ENCODE measurements at regions not wholly inside any gene's neighbourhood (a gene's known extent, or its start where the extent isn't known, plus 50 kb on each side); places are given as distances from the start of the nearest gene placed in this dataset.

GRCh38 chr2:2557475-2557874, 226.4 kb upstream of the MYT1L start:
- TF ChIP-seq EZH2 (IDR thresholded peaks at IDR 0.05) (no peak), EZH2phosphoT487 (IDR thresholded peaks at IDR 0.05) (no peak)
- TF ChIP-seq, protein P1, sequence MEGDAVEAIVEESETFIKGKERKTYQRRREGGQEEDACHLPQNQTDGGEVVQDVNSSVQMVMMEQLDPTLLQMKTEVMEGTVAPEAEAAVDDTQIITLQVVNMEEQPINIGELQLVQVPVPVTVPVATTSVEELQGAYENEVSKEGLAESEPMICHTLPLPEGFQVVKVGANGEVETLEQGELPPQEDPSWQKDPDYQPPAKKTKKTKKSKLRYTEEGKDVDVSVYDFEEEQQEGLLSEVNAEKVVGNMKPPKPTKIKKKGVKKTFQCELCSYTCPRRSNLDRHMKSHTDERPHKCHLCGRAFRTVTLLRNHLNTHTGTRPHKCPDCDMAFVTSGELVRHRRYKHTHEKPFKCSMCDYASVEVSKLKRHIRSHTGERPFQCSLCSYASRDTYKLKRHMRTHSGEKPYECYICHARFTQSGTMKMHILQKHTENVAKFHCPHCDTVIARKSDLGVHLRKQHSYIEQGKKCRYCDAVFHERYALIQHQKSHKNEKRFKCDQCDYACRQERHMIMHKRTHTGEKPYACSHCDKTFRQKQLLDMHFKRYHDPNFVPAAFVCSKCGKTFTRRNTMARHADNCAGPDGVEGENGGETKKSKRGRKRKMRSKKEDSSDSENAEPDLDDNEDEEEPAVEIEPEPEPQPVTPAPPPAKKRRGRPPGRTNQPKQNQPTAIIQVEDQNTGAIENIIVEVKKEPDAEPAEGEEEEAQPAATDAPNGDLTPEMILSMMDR (IDR thresholded peaks at IDR 0.05), result no peak
- peaks cover 11% of the 10 kb centered on the region for H3K9me3 Mint-ChIP-seq
- H3K4me3 Mint-ChIP-seq, result no peak overlapping the region
- H3K27ac Mint-ChIP-seq, result no peak overlapping the region
- no peaks in the 10 kb centered on the region for H3K36me3 Mint-ChIP-seq
- Histone ChIP-seq H3K4me3 (no peak overlapping the region), H3K27me3 (no peaks in the 10 kb centered on the region), H3K79me2 (ENCODE audit: low read depth) (no peaks in the 10 kb centered on the region), H3K9me3 (ENCODE audit: low read depth) (no peaks in the 10 kb centered on the region), H4K20me1 (ENCODE audit: low read depth) (no peaks in the 10 kb centered on the region), H2AFZ (replicated peaks) (no peak overlapping the region), H3K27ac (no peak overlapping the region), H3K36me3 (no peaks in the 10 kb centered on the region), H3K4me1 (no peaks in the 10 kb centered on the region), H3K4me2 (no peak overlapping the region), H3F3A (ENCODE audit: low read depth) (no peaks in the 10 kb centered on the region), H3K9ac (no peak overlapping the region)
- no peaks in the 10 kb centered on the region for H3K27me3 Mint-ChIP-seq (ENCODE audit: insufficient read depth, low read depth)
- no peak for DNase-seq (ENCODE audit: low spot score)
- no peaks in the 10 kb centered on the region for H3K4me1 Mint-ChIP-seq

DNA sequence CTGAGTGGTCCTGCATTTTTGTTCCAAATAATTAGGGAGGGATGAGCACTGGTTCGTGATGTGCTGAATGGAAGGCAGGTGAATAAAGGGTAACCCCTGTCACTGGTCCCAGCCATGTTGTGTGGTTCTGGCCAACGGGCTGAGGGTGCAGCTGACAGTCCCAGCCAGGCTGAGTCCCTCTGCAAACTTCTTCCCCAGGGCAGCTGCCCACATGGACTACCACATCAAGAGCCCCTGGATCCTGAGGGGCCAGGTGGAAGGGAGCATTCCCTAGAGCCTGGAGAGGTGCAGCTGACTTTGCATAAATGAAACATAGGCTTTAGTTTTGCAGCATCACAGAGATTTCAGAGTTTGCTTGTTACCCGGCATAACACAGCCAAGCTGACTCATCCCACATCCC, 219.8 kb upstream of the MYT1L start:
- Histone ChIP-seq H3K4me1 (no peaks in the 10 kb centered on the region), H3F3A (ENCODE audit: low read depth) (no peaks in the 10 kb centered on the region), H3K79me2 (ENCODE audit: low read depth) (no peaks in the 10 kb centered on the region), H3K4me2 (no peak overlapping the region), H3K9me3 (ENCODE audit: low read depth) (no peaks in the 10 kb centered on the region), H2AFZ (replicated peaks) (no peak overlapping the region), H3K4me3 (no peak overlapping the region), H3K27me3 (no peaks in the 10 kb centered on the region), H3K36me3 (no peaks in the 10 kb centered on the region), H3K9ac (no peak overlapping the region), H4K20me1 (ENCODE audit: low read depth) (no peaks in the 10 kb centered on the region), H3K27ac (no peak overlapping the region)
- Mint-ChIP-seq H3K27ac (no peak overlapping the region), H3K4me1 (peaks cover 11% of the 10 kb centered on the region), H3K4me3 (no peak overlapping the region), H3K36me3 (no peaks in the 10 kb centered on the region), H3K9me3 (peaks cover 11% of the 10 kb centered on the region), H3K27me3 (ENCODE audit: insufficient read depth, low read depth) (peaks cover 10% of the 10 kb centered on the region)
- no peak for DNase-seq (ENCODE audit: low spot score)
- no peak for TF ChIP-seq EZH2 (IDR thresholded peaks at IDR 0.05)
- TF ChIP-seq, protein P1 (IDR thresholded peaks at IDR 0.05), result no peak
- no peak for TF ChIP-seq EZH2phosphoT487 (IDR thresholded peaks at IDR 0.05)

- peaks cover 10% of the 10 kb centered on the region for H3K27me3 Mint-ChIP-seq (ENCODE audit: insufficient read depth, low read depth)
- Histone ChIP-seq H3K9ac (no peak overlapping the region), H3K4me1 (peaks cover 9% of the 10 kb centered on the region), H3K27me3 (no peaks in the 10 kb centered on the region), H3K79me2 (ENCODE audit: low read depth) (no peaks in the 10 kb centered on the region), H3K4me3 (no peak overlapping the region), H4K20me1 (ENCODE audit: low read depth) (no peaks in the 10 kb centered on the region), H3K4me2 (no peak overlapping the region), H3K9me3 (ENCODE audit: low read depth) (no peaks in the 10 kb centered on the region), H3K27ac (no peak overlapping the region), H2AFZ (replicated peaks) (no peak overlapping the region), H3K36me3 (no peaks in the 10 kb centered on the region), H3F3A (ENCODE audit: low read depth) (peaks cover 6% of the 10 kb centered on the region)
- TF ChIP-seq EZH2phosphoT487 (IDR thresholded peaks at IDR 0.05), result no peak
- no peak for TF ChIP-seq EZH2 (IDR thresholded peaks at IDR 0.05)
- TF ChIP-seq, protein P1 (IDR thresholded peaks at IDR 0.05), result no peak
- no peak overlapping the region for H3K27ac Mint-ChIP-seq
- no peak overlapping the region for H3K4me3 Mint-ChIP-seq
- H3K4me1 Mint-ChIP-seq, result peaks cover 30% of the 10 kb centered on the region
- DNase-seq (ENCODE audit: low spot score), result no peak
- peaks cover 2% of the 10 kb centered on the region for H3K9me3 Mint-ChIP-seq
- no peaks in the 10 kb centered on the region for H3K36me3 Mint-ChIP-seq
These were observed 216.8 kb upstream of the MYT1L start for GRCh38 chr2:2547911-2548310.
